ENCODE measurements at regions not wholly inside any gene's neighbourhood (a gene's known extent, or its start where the extent isn't known, plus 50 kb on each side); places are given as distances from the start of the nearest gene placed in this dataset.
"Not testable (repeated sequence)": the region's sequence is repeated elsewhere in the genome, so short reads cannot be mapped to it uniquely, and the experiment has no call there.

- DNase-seq, result no peak
Measured at GRCh38 chr2:126269911-126270310, 386.0 kb upstream of the GYPC start.

- DNase-seq, result no peak
Measured at GRCh38 chr2:126270587-126270986, 385.4 kb upstream of the GYPC start.

GRCh38 chr2:126272401-126272800 is 383.6 kb upstream of the GYPC start:
- no peak for DNase-seq

- DNase-seq, result no peak
Measured at GRCh38 chr2:126275098-126275497, 380.9 kb upstream of the GYPC start.

- DNase-seq, result not testable (repeated sequence)
Measured at GRCh38 chr2:126276268-126276667, 379.7 kb upstream of the GYPC start.

- no peak for DNase-seq
Measured at GRCh38 chr2:126288362-126288761, 367.6 kb upstream of the GYPC start.

- DNase-seq, result not testable (repeated sequence)
Measured at GRCh38 chr2:126293962-126294361, 362.0 kb upstream of the GYPC start.

- no peak for DNase-seq
Measured at GRCh38 chr2:126299469-126299976, 356.4 kb upstream of the GYPC start.

- DNase-seq, result no peak
Measured at GRCh38 chr2:126300348-126300747, 355.6 kb upstream of the GYPC start.

- no peak for DNase-seq
Measured at GRCh38 chr2:126302043-126302442, 353.9 kb upstream of the GYPC start.

- no peak for DNase-seq
Measured at GRCh38 chr2:126303113-126303512, 352.8 kb upstream of the GYPC start.

- no peak for DNase-seq
Measured at GRCh38 chr2:126304154-126304553, 351.8 kb upstream of the GYPC start.

GRCh38 chr2:126306539-126306938 is 349.4 kb upstream of the GYPC start:
- DNase-seq, result no peak

- no peak for DNase-seq
Measured at GRCh38 chr2:126307740-126308139, 348.2 kb upstream of the GYPC start.

- no peak for DNase-seq
Measured at GRCh38 chr2:126309185-126309584, 346.8 kb upstream of the GYPC start.

GRCh38 chr2:126312579-126312978 is 343.4 kb upstream of the GYPC start:
- no peak for DNase-seq

- DNase-seq, result no peak
Measured at GRCh38 chr2:126315828-126316227, 340.1 kb upstream of the GYPC start.

GRCh38 chr2:126317790-126318431 is 338.0 kb upstream of the GYPC start:
- no peak for DNase-seq

- no peak for DNase-seq
Measured at GRCh38 chr2:126322342-126322741, 333.6 kb upstream of the GYPC start.

GRCh38 chr2:126325202-126325601 is 330.8 kb upstream of the GYPC start:
- DNase-seq, result no peak

- DNase-seq, result no peak
Measured at GRCh38 chr2:126329173-126329572, 326.8 kb upstream of the GYPC start.

GRCh38 chr2:126342457-126342856 is 313.5 kb upstream of the GYPC start:
- no peak for DNase-seq

- DNase-seq, result no peak
Measured at GRCh38 chr2:126343136-126343535, 312.8 kb upstream of the GYPC start.

- DNase-seq, result no peak
Measured at GRCh38 chr2:126344493-126344892, 311.5 kb upstream of the GYPC start.

GRCh38 chr2:126345691-126346090 is 310.3 kb upstream of the GYPC start:
- no peak for DNase-seq

Measured in stimulated activated naive CD4-positive, alpha-beta T cell (primary cell).